Panc1 (cell line): ENCODE measurements at regions not wholly inside any gene's neighbourhood (a gene's known extent, or its start where the extent isn't known, plus 50 kb on each side); places are given as distances from the start of the nearest gene placed in this dataset.

Experiments used
- ATAC-seq: fragments of 200-7000 bp; cut with Tn5 transposase; 2 replicates; pipeline ENCODE4 v1.9.1; 2020; ENCODE audit warnings: mild to moderate bottlenecking, moderate library complexity
- BruUV-seq: library from RNA; stranded (reverse); fragments of 400-500 nt; replicated peaks from 2 replicates; lab custom pipeline; 2021; lab: Mats Ljungman, UMichigan
- CTCF ChIA-PET: fragments of 300-600 bp; sonication (Branson Sonifier 250); formaldehyde crosslinking; loops from one replicate; lab custom pipeline; 2022; ENCODE audit warnings: antibody characterized with exemption; lab: Charles Lee
- POLR2A ChIA-PET: fragments of 300-600 bp; sonication (Branson Sonifier 250); formaldehyde crosslinking; loops from one replicate; lab custom pipeline; 2022; ENCODE audit warnings: antibody characterized with exemption; lab: Charles Lee
- DNase-seq: peaks from one replicate; pipeline ENCODE4 v3.0.0-alpha.2; 2010; ENCODE audit warnings: low read depth, low spot score
- H3K27ac ChIP-seq: 2 replicates; pipeline ENCODE4 v1.5.1; 2011; ENCODE audit warnings: mild to moderate bottlenecking, low read length, inconsistent platforms
- H3K27me3 ChIP-seq: fragments of 200-500 bp; sonication (Bioruptor generic); 2 replicates; pipeline ENCODE4 v1.6.0; 2014; ENCODE audit warnings: low read length, inconsistent platforms; ENCODE audit not compliant: control insufficient read depth, insufficient read depth
- H3K36me3 ChIP-seq: fragments of 200-500 bp; sonication (Bioruptor generic); 2 replicates; pipeline ENCODE4 v1.5.1; 2014; ENCODE audit warnings: inconsistent platforms, mild to moderate bottlenecking, low read length, moderate library complexity; ENCODE audit not compliant: control insufficient read depth, insufficient read depth
- H3K4me1 ChIP-seq: 2 replicates; pipeline ENCODE4 v1.5.1; 2011; ENCODE audit warnings: inconsistent platforms, mild to moderate bottlenecking, low read length, moderate library complexity; ENCODE audit not compliant: control insufficient read depth, insufficient read depth
- H3K4me3 ChIP-seq, 2 experiments: 2 replicates each; pipeline ENCODE4 v1.5.1; 2011 to 2012; ENCODE audit warnings: low read depth in 2 of 2, low read length in 2 of 2, mild to moderate bottlenecking in 2 of 2, inconsistent platforms in 1 of 2, moderate library complexity in 1 of 2
- H3K9me3 ChIP-seq: fragments of 200-500 bp; sonication (Bioruptor generic); 2 replicates; pipeline ENCODE4 v1.5.1; 2014; ENCODE audit warnings: low read depth, mild to moderate bottlenecking, inconsistent platforms, low read length, moderate library complexity; ENCODE audit not compliant: control insufficient read depth, insufficient read depth
- POLR2AphosphoS5 ChIP-seq: IDR thresholded peaks from 2 replicates; pipeline ENCODE4 v1.6.1; 2012; ENCODE audit warnings: mild to moderate bottlenecking, low read depth, low read length, moderate library complexity
- SIN3A ChIP-seq: IDR thresholded peaks from 2 replicates; pipeline ENCODE4 v1.6.1; 2012; ENCODE audit warnings: low read depth, mild to moderate bottlenecking, low read length, moderate library complexity, borderline replicate concordance; ENCODE audit not compliant: insufficient read depth
- TCF7L2 ChIP-seq: IDR thresholded peaks from 2 replicates; pipeline ENCODE4 v1.6.1; 2011; ENCODE audit warnings: mild to moderate bottlenecking, low read depth, low read length, inconsistent platforms
- in situ Hi-C: cut with HindIII; loops from 2 replicates; pipeline ENCODE4 v1.10.0; 2016; ENCODE audit warnings: low sequenced_read_pairs, low pct_unique_long_range_greater_than_20kb
- intact Hi-C: fragments of 100-400 bp; cut with micrococcal nuclease; formaldehyde crosslinking; loops from one replicate; pipeline ENCODE4 v1.10.0; 2022; ENCODE audit not compliant: unreplicated experiment
- TF ChIP-seq, protein P1 (sequence below), 2 experiments: IDR thresholded peaks; 2 replicates each; pipeline ENCODE4 v1.6.1; 2011 to 2012; ENCODE audit warnings: low read depth in 2 of 2, control low read depth in 1 of 2, low read length in 1 of 2, mild to moderate bottlenecking in 1 of 2, moderate library complexity in 1 of 2; ENCODE audit not compliant: insufficient read depth in 1 of 2
- TF ChIP-seq, protein P2 (sequence below): fragments of 450-650 bp; IDR thresholded peaks from 2 replicates; pipeline ENCODE4 v1.5.1; 2017; ENCODE audit warnings: mild to moderate bottlenecking

DNA sequence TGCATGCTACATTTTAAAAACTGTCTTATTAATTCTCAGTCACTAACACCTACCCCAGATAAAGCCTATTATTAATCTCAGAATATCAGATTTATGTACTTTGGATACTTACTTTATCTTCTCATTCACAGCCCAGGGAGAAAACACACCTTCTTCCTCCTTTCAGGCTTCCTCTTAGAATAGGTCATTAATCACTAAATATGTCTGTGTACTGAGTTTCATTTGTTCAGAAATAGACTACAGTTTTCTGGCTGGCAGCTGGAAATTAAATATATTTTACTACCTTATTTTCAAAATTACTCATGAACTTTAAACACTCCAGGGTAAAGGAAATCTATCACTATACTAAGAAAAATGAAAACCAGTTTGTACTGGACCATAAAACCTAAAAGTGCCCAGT lies 147.7 kb upstream of the DST start:
- Histone ChIP-seq H3K4me1 (peaks cover 25% of the 10 kb centered on the region), H3K27ac (no peak overlapping the region), H3K36me3 (no peaks in the 10 kb centered on the region), H3K4me3 (no peak overlapping the region), H3K9me3 (no peaks in the 10 kb centered on the region), H3K27me3 (no peaks in the 10 kb centered on the region)
- intact Hi-C loops (no loop called here), in situ Hi-C loops (no loop called here)
- POLR2A ChIA-PET, result interaction anchor here (0.6 kb wide), 1 partner anchor 38 kb away, joined by 3 read pairs; no protein-coding TSS in a partner anchor
- no TSS peak for BruUV-seq
- CTCF ChIA-PET, result interaction anchor here (0.6 kb wide), 1 partner anchor 150 kb away, joined by 4 read pairs; no protein-coding TSS in a partner anchor
- TF ChIP-seq TCF7L2 (no peak), SIN3A (no peak), POLR2AphosphoS5 (no peak)
- TF ChIP-seq, protein P1, sequence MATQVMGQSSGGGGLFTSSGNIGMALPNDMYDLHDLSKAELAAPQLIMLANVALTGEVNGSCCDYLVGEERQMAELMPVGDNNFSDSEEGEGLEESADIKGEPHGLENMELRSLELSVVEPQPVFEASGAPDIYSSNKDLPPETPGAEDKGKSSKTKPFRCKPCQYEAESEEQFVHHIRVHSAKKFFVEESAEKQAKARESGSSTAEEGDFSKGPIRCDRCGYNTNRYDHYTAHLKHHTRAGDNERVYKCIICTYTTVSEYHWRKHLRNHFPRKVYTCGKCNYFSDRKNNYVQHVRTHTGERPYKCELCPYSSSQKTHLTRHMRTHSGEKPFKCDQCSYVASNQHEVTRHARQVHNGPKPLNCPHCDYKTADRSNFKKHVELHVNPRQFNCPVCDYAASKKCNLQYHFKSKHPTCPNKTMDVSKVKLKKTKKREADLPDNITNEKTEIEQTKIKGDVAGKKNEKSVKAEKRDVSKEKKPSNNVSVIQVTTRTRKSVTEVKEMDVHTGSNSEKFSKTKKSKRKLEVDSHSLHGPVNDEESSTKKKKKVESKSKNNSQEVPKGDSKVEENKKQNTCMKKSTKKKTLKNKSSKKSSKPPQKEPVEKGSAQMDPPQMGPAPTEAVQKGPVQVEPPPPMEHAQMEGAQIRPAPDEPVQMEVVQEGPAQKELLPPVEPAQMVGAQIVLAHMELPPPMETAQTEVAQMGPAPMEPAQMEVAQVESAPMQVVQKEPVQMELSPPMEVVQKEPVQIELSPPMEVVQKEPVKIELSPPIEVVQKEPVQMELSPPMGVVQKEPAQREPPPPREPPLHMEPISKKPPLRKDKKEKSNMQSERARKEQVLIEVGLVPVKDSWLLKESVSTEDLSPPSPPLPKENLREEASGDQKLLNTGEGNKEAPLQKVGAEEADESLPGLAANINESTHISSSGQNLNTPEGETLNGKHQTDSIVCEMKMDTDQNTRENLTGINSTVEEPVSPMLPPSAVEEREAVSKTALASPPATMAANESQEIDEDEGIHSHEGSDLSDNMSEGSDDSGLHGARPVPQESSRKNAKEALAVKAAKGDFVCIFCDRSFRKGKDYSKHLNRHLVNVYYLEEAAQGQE (IDR thresholded peaks at IDR 0.05; ENCODE audit: insufficient read depth in 1 of 2, low read depth in 2 of 2, low read length in 1 of 2), result no peak
- TF ChIP-seq, protein P2, sequence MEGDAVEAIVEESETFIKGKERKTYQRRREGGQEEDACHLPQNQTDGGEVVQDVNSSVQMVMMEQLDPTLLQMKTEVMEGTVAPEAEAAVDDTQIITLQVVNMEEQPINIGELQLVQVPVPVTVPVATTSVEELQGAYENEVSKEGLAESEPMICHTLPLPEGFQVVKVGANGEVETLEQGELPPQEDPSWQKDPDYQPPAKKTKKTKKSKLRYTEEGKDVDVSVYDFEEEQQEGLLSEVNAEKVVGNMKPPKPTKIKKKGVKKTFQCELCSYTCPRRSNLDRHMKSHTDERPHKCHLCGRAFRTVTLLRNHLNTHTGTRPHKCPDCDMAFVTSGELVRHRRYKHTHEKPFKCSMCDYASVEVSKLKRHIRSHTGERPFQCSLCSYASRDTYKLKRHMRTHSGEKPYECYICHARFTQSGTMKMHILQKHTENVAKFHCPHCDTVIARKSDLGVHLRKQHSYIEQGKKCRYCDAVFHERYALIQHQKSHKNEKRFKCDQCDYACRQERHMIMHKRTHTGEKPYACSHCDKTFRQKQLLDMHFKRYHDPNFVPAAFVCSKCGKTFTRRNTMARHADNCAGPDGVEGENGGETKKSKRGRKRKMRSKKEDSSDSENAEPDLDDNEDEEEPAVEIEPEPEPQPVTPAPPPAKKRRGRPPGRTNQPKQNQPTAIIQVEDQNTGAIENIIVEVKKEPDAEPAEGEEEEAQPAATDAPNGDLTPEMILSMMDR, result no peak
- ATAC-seq (no peak), DNase-seq (no peak)

DNA sequence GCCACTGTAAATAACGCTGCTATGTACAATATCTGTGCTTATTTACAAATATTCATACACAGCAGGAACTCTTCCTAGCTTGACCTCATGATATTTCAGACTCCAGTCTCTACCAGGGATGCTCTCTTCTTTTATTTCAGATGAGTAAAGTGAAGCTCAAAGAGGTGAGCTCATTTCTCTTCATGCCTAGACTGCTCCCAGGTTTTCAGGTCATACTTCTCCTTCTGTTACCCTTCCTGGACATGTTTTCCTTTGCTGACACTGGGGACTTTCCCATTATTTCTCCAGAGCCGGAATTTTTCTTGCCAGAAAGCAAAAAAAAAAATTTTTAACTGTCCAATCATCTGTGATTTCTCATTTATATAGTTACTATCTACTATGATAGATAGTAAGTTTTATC lies 147.2 kb upstream of the DST start:
- intact Hi-C loops, result no loop called here

More for the DNA sequence above, 147.2 kb upstream of the DST start:
- ATAC-seq (peak; percentile 40), DNase-seq (no peak)
- H3K9me3 ChIP-seq, result no peaks in the 10 kb centered on the region
- no peak overlapping the region; the same call in 1 of the 2 replicates for H3K27ac ChIP-seq
- BruUV-seq, result TSS peak; percentile 24
- in situ Hi-C loops, result no loop called here
- CTCF ChIA-PET, result interaction anchor here (0.6 kb wide), 1 partner anchor 149 kb away, joined by 4 read pairs; no protein-coding TSS in a partner anchor
- H3K27me3 ChIP-seq, result no peaks in the 10 kb centered on the region
- peaks cover 22% of the 10 kb centered on the region for H3K4me1 ChIP-seq
- no peaks in the 10 kb centered on the region for H3K36me3 ChIP-seq
- no peak overlapping the region for H3K4me3 ChIP-seq
- POLR2A ChIA-PET, result interaction anchor here (0.6 to 0.7 kb wide), 2 partner anchors 37 to 316 kb away, joined by 3 to 4 read pairs; no protein-coding TSS in a partner anchor
- no peak for TF ChIP-seq POLR2AphosphoS5
- no peak for TF ChIP-seq TCF7L2
- TF ChIP-seq SIN3A, result no peak
- TF ChIP-seq, protein P1 (IDR thresholded peaks at IDR 0.05; ENCODE audit: insufficient read depth in 1 of 2, low read depth in 2 of 2, low read length in 1 of 2), result no peak
- TF ChIP-seq, protein P2, result no peak
